Epithelial cell of esophagus (primary cell): ENCODE measurements at regions not wholly inside any gene's neighbourhood (a gene's known extent, or its start where the extent isn't known, plus 50 kb on each side); places are given as distances from the start of the nearest gene placed in this dataset.

ENCODE experiments used
- DNase-seq: peaks from one replicate; pipeline ENCODE4 v3.0.0; 2010; ENCODE audit warnings: low read depth
- H3K4me3 ChIP-seq: 2 replicates; pipeline ENCODE4 v1.5.1; 2011; ENCODE audit warnings: mild to moderate bottlenecking, low read length, control low read depth
- TF ChIP-seq, protein P1 (sequence below): IDR thresholded peaks from 2 replicates; pipeline ENCODE4 v1.5.1; 2011; ENCODE audit warnings: low read depth, mild to moderate bottlenecking, low read length, control low read depth, inconsistent platforms; ENCODE audit not compliant: insufficient read depth; ENCODE audit errors: missing control alignments

- no peak overlapping the region for H3K4me3 ChIP-seq
- TF ChIP-seq, protein P1, sequence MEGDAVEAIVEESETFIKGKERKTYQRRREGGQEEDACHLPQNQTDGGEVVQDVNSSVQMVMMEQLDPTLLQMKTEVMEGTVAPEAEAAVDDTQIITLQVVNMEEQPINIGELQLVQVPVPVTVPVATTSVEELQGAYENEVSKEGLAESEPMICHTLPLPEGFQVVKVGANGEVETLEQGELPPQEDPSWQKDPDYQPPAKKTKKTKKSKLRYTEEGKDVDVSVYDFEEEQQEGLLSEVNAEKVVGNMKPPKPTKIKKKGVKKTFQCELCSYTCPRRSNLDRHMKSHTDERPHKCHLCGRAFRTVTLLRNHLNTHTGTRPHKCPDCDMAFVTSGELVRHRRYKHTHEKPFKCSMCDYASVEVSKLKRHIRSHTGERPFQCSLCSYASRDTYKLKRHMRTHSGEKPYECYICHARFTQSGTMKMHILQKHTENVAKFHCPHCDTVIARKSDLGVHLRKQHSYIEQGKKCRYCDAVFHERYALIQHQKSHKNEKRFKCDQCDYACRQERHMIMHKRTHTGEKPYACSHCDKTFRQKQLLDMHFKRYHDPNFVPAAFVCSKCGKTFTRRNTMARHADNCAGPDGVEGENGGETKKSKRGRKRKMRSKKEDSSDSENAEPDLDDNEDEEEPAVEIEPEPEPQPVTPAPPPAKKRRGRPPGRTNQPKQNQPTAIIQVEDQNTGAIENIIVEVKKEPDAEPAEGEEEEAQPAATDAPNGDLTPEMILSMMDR: no peak
- DNase-seq: no peak
Measured at GRCh38 chr2:211049321-211050018, 493.1 kb downstream of the CPS1 start.

DNA sequence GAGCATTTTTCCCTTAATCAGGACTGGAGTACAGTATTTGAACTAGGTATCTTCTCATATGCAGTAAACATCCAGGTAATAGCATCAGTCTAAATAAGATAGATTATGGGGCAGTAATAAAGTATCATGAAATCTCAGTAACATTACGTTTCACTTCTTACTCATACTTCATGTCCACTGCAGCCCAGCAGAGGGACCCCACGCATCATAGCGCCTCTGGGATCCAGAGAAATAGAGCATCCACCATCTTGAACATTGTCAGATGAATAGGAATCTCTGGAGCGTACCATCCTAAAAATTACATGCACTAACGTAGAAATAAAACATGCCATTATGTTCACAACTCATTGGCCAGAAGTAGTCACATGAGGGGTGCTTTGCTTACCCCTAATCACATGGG, 499.0 kb downstream of the CPS1 start:
- no peak overlapping the region for H3K4me3 ChIP-seq
- TF ChIP-seq, protein P1: no peak
- DNase-seq: no peak

DNA sequence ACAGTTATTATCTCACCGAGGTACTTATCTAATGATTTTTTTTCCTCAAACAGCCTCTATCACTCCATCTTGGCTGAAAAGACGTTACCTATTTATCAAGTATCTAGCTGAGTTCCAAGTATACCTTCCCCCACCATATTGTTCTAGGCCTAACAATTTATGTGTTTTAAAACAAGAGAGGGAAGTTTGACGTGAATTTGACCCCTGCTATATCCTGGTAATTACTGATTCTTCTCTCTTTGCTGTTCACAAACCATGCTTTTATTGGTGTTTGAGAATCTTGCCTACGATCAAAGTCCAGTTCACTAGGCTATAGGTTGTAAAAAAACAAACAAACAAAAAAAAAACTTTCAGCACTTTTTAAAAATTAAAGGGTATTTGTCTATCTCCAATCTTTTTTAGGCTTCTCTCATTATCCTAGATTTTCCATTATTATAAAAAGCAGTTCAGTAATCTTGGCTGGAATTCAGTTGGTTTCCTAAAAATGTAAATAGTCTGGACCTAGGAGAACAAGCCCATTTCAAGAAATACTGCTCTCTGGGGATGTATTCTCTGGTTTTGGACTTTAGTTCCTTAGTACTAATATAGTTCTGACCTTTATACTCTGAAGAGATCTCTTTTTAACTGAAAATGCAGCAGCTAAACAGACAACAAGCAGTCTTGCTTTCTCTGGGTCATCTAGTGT, 505.4 kb downstream of the CPS1 start:
- no peak for DNase-seq
- H3K4me3 ChIP-seq: no peak overlapping the region
- TF ChIP-seq, protein P1: no peak

GRCh38 chr2:211062297-211062612, 505.9 kb downstream of the CPS1 start:
- TF ChIP-seq, protein P1: no peak
- DNase-seq: no peak
- no peak overlapping the region for H3K4me3 ChIP-seq

DNA sequence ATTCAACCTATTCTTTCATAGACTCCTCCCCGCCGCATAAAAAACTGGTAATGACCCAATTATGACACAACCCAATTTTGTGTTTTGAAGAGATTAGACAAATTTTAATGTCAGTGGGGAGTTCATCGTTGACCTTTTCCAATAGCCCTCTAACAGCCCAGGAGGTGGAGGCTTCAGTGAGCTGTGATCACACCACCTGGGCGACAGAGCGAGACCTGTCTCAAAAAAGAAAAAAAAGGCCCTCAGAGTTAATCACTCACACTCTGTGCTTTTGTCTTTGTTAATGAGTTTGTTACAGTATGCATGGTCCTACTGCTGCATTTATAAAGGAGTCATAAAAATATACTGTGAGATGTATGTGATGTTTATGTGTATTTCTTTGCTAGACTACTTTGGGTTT, 510.6 kb downstream of the CPS1 start:
- no peak for DNase-seq
- TF ChIP-seq, protein P1: no peak
- H3K4me3 ChIP-seq: no peak overlapping the region

GRCh38 chr2:211068108-211068780, 511.8 kb downstream of the CPS1 start:
- DNase-seq: no peak
- TF ChIP-seq, protein P1: no peak
- no peak overlapping the region for H3K4me3 ChIP-seq
